ENCODE measurements at regions not wholly inside any gene's neighbourhood (a gene's known extent, or its start where the extent isn't known, plus 50 kb on each side); places are given as distances from the start of the nearest gene placed in this dataset.

DNA sequence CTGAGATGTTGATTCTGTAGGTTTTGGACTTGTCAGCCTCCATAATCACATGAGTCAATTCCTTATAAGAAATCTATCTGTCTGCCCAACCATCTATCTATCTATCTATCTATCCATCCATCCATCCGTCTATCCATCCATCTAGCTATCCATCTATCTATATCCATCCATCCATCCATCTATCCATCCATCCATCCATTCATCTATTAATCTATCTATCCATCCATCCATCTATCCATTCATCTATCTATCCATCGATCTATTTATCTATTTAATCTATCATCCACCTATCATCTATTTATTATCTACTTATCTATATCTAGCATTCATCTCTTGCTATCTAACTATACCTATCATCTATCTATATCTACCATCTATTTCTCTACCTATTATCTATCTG is 357.2 kb upstream of the ZNF507 start:
- no peak for TF ChIP-seq ZFX (IDR thresholded peaks at IDR 0.05)
- TF ChIP-seq, protein P1, sequence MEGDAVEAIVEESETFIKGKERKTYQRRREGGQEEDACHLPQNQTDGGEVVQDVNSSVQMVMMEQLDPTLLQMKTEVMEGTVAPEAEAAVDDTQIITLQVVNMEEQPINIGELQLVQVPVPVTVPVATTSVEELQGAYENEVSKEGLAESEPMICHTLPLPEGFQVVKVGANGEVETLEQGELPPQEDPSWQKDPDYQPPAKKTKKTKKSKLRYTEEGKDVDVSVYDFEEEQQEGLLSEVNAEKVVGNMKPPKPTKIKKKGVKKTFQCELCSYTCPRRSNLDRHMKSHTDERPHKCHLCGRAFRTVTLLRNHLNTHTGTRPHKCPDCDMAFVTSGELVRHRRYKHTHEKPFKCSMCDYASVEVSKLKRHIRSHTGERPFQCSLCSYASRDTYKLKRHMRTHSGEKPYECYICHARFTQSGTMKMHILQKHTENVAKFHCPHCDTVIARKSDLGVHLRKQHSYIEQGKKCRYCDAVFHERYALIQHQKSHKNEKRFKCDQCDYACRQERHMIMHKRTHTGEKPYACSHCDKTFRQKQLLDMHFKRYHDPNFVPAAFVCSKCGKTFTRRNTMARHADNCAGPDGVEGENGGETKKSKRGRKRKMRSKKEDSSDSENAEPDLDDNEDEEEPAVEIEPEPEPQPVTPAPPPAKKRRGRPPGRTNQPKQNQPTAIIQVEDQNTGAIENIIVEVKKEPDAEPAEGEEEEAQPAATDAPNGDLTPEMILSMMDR (conservative IDR thresholded peaks at IDR 0.05) = no peak
- H3K27ac ChIP-seq = no peak overlapping the region

DNA sequence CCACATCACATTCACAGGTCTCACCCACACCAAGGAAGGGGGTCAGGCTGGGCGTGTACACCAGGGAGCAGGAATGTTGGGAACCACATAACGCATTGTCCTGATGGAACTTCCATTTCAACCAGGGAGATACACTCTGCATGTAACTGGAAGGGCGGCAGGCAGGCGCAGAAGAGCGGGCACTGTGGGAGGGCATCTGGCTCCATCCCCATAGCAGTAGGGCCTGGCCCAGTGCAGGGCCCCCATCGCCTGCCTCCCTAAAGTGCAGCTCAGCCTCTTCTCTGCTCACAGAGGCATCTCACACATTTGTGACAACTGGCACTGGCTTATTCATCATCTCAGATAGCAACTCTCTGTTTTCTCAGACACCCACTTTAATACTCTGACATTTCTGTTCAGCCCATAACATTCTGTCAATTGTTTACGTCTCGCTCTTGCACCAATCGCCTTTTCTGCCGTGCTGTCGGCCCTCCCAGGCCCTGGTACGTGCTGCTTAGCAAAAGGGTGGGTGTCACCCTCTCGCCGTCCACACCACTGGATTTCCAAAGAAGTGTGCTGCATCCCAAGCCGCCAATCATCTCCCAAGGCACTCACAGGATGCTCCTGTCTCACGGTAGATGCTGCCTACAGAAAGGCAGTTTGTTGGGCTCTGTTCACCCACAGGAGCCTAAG is 353.3 kb upstream of the ZNF507 start:
- TF ChIP-seq, protein P1 (conservative IDR thresholded peaks at IDR 0.05) = no peak
- TF ChIP-seq ZFX (IDR thresholded peaks at IDR 0.05) = no peak
- no peak overlapping the region for H3K27ac ChIP-seq

DNA sequence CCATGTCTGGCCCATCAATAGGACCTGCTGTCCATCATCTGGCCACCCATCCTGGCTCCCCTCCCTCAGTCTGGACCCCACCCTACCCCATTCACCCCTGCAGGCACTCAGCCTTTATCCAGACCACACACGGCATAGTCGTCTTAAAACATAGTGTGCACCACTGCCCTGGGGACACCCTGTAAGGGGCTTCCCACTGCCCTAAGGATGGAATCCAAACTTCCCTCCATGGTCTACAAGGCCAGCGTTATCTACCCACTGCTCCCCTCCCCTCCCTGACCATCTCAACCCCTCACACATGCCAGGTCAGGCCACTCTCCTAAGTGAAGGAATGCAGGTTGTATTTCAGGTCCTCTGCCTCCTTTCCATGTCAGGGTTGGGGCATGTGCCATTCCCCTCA is 352.7 kb upstream of the ZNF507 start:
- H3K27ac ChIP-seq = no peak overlapping the region
- TF ChIP-seq ZFX (IDR thresholded peaks at IDR 0.05) = no peak
- TF ChIP-seq, protein P1 (conservative IDR thresholded peaks at IDR 0.05) = no peak

- TF ChIP-seq, protein P1 (conservative IDR thresholded peaks at IDR 0.05) = no peak
- no peak for TF ChIP-seq ZFX (IDR thresholded peaks at IDR 0.05)
- no peak overlapping the region for H3K27ac ChIP-seq
These were observed 349.9 kb upstream of the ZNF507 start for GRCh38 chr19:31995546-31995945.

DNA sequence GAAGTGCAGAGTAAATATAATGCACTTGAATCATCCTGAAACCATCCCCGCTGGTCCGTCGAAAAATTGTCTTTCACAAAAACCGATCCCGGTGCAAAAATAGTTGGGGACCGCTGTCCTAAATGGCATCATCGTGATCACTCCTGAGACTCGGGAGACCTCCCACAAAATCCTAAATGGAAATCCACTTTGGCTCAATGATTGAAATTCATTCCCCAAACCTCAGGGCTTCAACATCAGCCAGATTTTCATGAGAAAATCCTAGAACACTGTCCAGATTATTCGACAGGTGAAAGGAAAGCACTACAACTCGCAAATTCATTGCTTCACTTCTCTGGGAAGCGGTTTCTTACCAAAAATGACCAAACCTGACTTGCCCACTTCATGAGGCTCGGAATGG is 335.3 kb upstream of the ZNF507 start:
- TF ChIP-seq, protein P1 (conservative IDR thresholded peaks at IDR 0.05) = no peak
- no peak for TF ChIP-seq ZFX (IDR thresholded peaks at IDR 0.05)
- no peak overlapping the region for H3K27ac ChIP-seq

- TF ChIP-seq, protein P1 (conservative IDR thresholded peaks at IDR 0.05) = no peak
- no peak for TF ChIP-seq ZFX (IDR thresholded peaks at IDR 0.05)
- no peak overlapping the region for H3K27ac ChIP-seq
These were observed 333.2 kb upstream of the ZNF507 start for GRCh38 chr19:32012206-32012605.

DNA sequence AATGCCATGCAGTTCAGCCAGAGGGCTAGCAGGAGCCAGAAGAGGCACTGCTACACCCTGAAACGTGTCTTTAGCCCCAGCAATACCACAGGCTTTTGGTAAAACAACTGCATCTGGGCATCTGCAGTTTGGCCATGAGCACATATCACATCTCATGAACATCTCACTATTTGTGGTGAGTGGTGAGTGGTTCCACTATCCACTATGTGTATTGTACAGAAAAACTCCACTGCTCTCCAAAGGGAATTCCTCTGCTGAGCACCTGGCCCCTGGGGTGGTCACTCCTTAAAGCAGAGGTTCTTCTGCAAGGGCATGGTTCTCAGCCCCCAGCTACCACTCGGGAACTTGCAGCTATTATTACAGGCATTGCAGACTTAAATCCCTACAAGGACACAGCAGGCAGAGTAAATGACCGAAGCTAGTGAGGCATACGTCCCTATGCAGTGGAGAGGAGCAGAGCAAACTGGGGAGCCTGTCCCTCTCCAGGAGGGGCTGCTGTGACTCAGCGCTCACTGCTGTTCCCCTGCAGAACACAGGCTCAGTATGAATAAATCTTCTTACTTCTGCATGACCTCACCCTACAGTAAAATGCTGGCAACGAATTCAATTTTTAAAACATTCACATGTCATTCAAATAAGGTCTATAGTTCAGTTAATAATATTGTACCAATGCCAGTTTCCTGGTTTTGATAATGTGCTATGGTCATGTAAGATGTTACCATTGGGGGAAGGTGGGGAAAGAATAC is 332.4 kb upstream of the ZNF507 start:
- TF ChIP-seq ZFX (IDR thresholded peaks at IDR 0.05) = no peak
- H3K27ac ChIP-seq = no peak overlapping the region

All from C4-2B (cell line).